ENCODE measurements at regions not wholly inside any gene's neighbourhood (a gene's known extent, or its start where the extent isn't known, plus 50 kb on each side); places are given as distances from the start of the nearest gene placed in this dataset.
"Not testable (repeated sequence)": the region's sequence is repeated elsewhere in the genome, so short reads cannot be mapped to it uniquely, and the experiment has no call there.

DNA sequence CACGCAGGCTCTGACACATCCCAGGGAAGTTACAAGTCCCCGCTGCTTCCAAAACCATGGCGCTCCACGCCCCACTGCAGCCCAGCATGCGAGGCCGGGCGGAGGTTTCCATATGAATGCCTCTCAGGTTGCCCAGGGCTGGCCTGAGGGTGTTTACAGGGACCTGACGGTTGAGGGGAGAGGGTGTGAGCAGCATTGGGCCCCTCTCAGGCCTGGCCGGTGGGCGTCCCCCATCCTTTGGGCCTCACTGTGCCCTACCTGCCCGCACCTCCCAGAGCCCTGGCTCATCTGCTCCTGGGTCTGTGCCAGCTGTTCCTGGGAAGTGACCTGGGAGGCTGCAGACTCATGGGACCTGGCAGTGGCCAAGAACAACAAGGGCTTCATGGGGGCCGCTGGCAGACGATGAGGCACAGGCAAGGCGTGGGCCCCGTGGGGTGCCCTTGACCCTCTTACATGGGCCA, 173.5 kb downstream of the C16orf95 start:
- no peak for DNase-seq

GRCh38 chr16:87144232-87144631, 173.0 kb downstream of the C16orf95 start:
- DNase-seq: no peak

DNA sequence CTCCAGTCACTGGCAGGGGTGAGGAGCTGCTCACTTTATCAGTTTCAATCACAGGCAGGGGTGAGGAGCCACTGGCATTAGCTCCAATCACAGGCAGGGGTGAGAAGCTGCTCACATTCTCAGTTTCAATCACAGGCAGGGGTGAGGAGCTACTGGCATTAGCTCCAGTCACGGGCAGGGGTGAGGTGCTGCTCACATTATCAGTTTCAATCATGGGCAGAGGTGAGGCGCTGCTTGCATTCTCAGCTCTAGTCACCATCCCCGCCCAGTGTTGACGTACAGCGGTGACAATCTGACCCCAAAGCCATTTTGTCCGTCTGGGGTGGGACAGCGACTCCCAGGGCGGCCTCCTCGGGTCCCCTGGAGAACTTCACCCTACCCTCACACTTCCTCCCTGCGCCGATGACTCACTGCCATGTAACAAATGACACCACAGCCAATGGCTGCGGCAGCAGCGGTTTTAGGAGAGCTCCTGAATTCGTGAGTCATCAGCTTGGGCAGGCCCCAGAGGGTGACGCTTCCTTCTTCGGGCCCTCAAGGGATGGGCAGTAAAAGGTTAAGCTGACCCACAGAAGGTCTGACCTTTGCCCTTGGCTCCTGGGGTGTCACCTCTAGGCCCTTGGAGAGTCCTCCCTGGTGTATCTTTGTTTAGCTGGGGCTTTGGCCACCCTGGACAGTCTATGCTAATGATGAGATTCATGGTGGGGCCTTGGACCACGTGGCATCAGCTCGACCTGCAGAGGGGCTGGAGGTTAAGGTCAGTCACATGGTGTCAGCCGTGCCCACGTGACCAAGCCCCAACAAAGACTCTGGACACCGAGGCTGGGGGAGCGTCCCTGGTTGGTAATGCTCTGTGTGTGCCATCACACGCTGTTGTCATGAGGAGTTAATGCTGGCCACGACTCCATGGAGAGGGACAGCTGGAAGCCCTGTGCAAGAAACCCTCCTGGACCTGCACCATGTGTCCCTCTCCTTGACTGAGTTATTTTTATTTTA, 171.7 kb downstream of the C16orf95 start:
- no peak for DNase-seq

DNA sequence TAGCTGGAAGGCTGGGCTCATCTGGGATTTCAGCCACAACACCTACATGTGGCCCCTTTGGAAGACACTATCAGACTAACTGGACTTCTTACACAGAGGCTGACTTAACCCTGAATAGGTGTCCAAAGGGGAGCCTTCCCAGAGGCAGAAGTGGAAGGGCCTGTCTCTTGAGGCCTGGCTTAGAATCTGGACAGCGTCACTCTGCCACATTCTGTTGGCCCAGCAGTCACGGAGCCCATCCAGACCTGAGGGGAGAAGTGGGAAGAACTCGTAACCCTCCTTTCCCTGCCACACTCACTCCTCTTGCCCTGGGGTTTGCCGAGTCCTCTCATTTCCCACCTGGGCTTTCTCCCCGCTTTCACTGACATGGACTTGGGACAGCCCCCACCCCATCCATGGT, 170.5 kb downstream of the C16orf95 start:
- DNase-seq: no peak

DNA sequence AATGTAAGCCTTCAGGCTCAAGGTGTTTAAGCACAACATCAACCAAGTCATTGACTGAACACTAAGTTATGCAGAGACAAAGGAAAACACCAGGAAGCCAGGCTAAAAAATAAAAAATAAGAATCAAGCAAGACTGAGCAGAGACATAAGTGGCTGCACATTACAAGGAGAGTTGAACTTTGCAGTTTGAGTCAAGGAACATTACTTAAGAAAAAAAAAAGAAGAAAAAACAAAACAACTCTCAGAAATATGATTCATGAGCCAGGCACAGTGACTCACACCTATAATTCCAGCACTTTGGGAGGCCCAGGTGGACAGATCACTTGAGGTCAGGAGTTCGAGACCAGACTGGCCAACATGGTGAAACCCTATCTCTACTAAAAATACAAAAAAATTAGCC, 168.1 kb downstream of the C16orf95 start:
- no peak for DNase-seq

DNA sequence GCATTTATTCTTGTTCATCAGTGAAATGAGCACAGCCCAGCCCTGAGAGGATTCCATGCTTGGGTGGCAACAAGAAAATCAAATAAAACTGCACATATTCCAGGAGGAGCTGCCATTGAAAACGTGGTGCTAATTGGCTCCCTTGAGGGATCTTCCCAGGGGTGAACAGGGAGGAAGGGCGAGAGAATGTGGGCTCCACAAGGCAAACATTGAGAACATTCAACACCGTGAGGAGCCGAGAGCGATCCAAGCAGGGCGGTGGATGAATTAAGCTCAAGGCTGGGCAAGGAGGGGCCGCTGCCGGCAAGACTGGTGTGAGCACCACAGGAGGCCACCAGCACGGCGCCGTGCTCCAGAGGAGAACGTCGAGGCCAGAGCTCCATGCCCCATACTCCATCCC, 166.9 kb downstream of the C16orf95 start:
- peak; percentile 60 for DNase-seq

- no peak for DNase-seq
Observed at GRCh38 chr16:87150681-87151280, 166.4 kb downstream of the C16orf95 start.

DNA sequence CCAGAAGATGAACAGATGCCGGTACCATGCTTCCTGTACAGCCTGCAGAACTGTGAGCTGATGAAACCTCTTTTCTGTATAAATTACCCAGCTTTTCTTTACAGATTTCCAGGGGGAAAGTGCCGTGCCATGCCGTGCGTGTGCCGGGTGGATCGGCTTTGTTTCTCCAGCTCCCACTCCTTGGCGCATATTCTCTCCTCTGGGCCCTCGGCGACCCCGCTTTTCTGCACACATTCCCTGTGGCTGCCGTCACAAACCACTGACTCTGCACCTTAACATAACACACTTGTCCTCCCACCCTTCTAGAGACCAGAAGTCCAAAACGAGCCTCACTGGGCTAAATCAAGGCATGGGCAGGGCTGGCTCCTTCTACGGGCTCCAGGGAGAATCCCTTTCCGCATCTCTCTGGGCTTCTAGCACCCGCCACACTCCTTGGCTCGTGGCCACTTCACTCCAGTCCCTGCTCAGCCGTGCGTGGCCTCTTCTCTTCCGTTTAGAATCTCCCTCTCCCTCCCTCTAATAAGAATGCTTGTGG, 164.9 kb downstream of the C16orf95 start:
- DNase-seq: no peak

- no peak for DNase-seq
Observed at GRCh38 chr16:87153326-87153725, 163.9 kb downstream of the C16orf95 start.

DNA sequence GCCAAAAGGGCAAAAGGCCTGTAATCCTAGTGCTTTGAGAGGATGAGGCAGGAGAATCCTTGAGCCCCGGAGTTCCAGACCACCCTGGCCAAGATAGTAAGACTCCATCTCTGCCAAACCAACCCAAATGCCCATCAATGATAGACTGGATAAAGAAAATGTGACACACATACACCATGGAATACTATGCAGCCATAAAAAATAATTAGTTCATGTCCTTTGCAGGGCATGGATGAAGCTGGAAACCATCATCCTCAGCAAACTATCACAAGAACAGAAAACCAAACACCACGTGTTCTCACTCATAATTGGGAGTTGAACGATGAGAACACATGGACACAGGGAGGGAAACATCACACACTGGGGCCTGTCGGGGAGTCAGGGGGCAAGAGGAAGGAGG, 161.9 kb downstream of the C16orf95 start:
- not testable (repeated sequence) for DNase-seq

- no peak for DNase-seq
Observed at GRCh38 chr16:87156195-87156594, 161.0 kb downstream of the C16orf95 start.

DNA sequence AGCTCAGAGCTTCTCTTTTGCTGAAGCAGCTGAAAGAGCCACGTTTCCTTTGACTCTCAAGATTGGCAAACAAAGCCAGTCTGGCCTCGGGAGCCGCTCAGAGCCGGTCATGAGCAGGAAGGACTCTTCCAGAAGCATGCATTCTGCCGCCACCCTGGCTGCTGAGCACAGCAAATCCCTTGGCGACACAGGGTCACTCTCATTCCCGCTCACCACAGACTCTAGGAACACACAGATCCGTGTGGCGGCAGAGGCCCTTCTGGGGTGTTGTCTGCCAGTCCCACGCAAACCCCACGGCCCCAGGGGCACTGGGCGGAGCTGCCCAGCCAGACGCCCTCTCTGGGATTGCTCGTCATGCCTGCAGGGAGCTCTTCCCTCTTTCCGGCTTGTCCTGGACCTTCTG, 157.0 kb downstream of the C16orf95 start:
- DNase-seq: no peak

DNA sequence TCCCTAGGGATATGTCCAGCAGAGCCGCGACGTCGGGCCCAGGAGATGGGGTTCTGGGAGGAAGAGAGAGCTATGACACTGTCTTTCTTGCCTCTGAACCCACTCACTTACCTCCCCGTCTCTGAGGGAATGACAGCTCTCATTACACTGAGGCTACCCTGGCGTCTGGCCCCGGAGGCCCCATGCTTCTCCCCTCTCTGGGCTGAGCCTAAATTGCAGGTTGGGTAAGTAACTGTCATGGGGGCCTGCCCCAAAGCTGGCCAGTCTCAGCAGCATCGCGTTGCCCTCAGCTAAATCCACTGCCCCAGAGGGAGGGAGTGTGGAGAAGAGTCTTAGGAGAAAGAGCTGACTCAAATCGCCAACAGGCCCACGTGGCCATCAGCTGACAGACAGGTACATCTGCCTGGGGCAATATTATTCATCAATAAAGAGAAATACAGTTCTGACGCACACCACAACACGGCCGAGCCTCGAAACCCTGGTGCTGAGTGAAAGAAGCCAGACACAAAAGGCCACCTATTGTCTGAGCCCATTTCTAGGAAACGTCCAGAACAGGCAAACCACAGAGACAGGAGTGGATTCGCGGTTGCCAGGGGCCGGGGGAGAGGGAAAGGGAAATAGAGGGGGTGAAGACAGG, 156.4 kb downstream of the C16orf95 start:
- DNase-seq: no peak

- not testable (repeated sequence) for DNase-seq
Observed at GRCh38 chr16:87161410-87161809, 155.8 kb downstream of the C16orf95 start.

- no peak for DNase-seq
Observed at GRCh38 chr16:87161822-87162676, 155.1 kb downstream of the C16orf95 start.

GRCh38 chr16:87162799-87163198, 154.4 kb downstream of the C16orf95 start:
- DNase-seq: not testable (repeated sequence)

- no peak for DNase-seq
Observed at GRCh38 chr16:87163637-87164036, 153.6 kb downstream of the C16orf95 start.

GRCh38 chr16:87165151-87165550, 152.0 kb downstream of the C16orf95 start:
- no peak for DNase-seq

DNA sequence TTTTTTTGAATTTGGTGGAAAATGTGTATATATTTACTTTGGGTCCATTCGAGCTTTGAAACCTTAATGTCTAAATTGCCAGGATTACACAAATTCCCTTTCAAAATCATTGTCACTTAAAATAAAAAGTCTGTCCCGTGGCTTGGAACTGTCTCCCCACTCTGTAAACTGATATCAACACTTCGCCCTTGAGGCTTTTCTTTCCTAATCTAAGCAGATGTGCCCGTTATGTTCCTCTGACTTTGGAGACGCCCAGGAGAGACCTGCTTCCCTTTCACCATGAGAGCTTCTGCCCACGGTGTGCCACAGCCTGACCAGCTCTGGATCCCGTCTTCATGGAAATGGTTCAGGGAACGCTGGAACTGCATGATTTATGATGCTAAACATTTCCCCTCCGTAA, 151.3 kb downstream of the C16orf95 start:
- no peak for DNase-seq

- DNase-seq: no peak
Observed at GRCh38 chr16:87166321-87166720, 150.9 kb downstream of the C16orf95 start.

- no peak for DNase-seq
Observed at GRCh38 chr16:87166934-87167333, 150.3 kb downstream of the C16orf95 start.

DNA sequence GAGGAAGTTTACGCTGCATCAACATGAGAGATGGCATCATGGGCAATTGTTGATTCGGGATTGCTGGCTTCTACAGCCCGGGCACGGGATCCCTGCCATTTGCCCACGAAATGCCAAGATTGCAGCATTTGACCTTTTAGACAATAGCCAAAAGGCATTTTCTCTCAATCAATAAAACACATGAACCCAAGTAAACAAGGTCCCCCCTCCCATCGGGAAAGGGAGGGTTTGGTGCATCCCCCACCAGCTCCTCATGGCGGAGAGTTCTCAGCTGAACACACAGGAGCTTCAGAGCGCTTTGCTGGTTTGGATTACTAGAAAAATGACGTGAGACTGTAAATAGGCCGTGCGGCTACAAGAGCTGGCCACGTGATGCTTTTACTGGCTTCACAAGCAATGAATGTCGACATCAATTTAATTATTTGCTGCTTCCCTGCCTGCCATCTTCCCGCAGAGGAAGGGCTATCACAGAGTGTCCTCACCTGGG, 147.6 kb downstream of the C16orf95 start:
- DNase-seq: no peak
